ENCODE measurements at regions not wholly inside any gene's neighbourhood (a gene's known extent, or its start where the extent isn't known, plus 50 kb on each side); places are given as distances from the start of the nearest gene placed in this dataset.

GRCh38 chr9:82532504-82533180 lies 530.3 kb downstream of the RASEF start:
- no peak for TF ChIP-seq CTCF (IDR thresholded peaks at IDR 0.05; ENCODE audit: insufficient read depth, low read length, missing control alignments)
- no peak overlapping the region for H3K4me3 ChIP-seq (ENCODE audit: low read depth, low read length)
- CTCF ChIA-PET = interaction anchor here (0.6 to 0.9 kb wide), 3 partner anchors 10 to 18 kb away, joined by 3 to 4 read pairs (median 3); no protein-coding TSS in a partner anchor
- DNase-seq (ENCODE audit: low read depth, low spot score) = no peak
- POLR2A ChIA-PET = no interaction called here

GRCh38 chr9:82535432-82535998 lies 527.4 kb downstream of the RASEF start:
- TF ChIP-seq CTCF (IDR thresholded peaks at IDR 0.05; ENCODE audit: insufficient read depth, low read length, missing control alignments) = no peak
- CTCF ChIA-PET = interaction anchor here (1.4 kb wide), 1 partner anchor 72 kb away, joined by 8 read pairs; no protein-coding TSS in a partner anchor
- no peak for DNase-seq (ENCODE audit: low read depth, low spot score)
- no peak overlapping the region for H3K4me3 ChIP-seq (ENCODE audit: low read depth, low read length)
- POLR2A ChIA-PET = no interaction called here

- CTCF ChIA-PET = no interaction called here
- POLR2A ChIA-PET = no interaction called here
Observed at GRCh38 chr9:82538634-82539033, 524.3 kb downstream of the RASEF start.

GRCh38 chr9:82539146-82539545 lies 523.8 kb downstream of the RASEF start:
- no peak for TF ChIP-seq CTCF (IDR thresholded peaks at IDR 0.05; ENCODE audit: insufficient read depth, low read length, missing control alignments)
- ChIA-PET POLR2A (no interaction called here), CTCF (no interaction called here)
- DNase-seq (ENCODE audit: low read depth, low spot score) = no peak
- no peak overlapping the region for H3K4me3 ChIP-seq (ENCODE audit: low read depth, low read length)

More at GRCh38 chr9:82538634-82539033, 524.3 kb downstream of the RASEF start:
- TF ChIP-seq CTCF (IDR thresholded peaks at IDR 0.05; ENCODE audit: insufficient read depth, low read length, missing control alignments) = no peak
- DNase-seq (ENCODE audit: low read depth, low spot score) = no peak
- no peak overlapping the region for H3K4me3 ChIP-seq (ENCODE audit: low read depth, low read length)

GRCh38 chr9:82539856-82540579 lies 522.9 kb downstream of the RASEF start:
- ChIA-PET POLR2A (no interaction called here), CTCF (no interaction called here)
- no peak for DNase-seq (ENCODE audit: low read depth, low spot score)
- no peak overlapping the region for H3K4me3 ChIP-seq (ENCODE audit: low read depth, low read length)
- TF ChIP-seq CTCF (IDR thresholded peaks at IDR 0.05; ENCODE audit: insufficient read depth, low read length, missing control alignments) = no peak

- ChIA-PET POLR2A (no interaction called here), CTCF (no interaction called here)
- H3K4me3 ChIP-seq (ENCODE audit: low read depth, low read length) = no peak overlapping the region
- DNase-seq (ENCODE audit: low read depth, low spot score) = no peak
- TF ChIP-seq CTCF (IDR thresholded peaks at IDR 0.05; ENCODE audit: insufficient read depth, low read length, missing control alignments) = no peak
Observed at GRCh38 chr9:82543726-82544125, 519.2 kb downstream of the RASEF start.
